Liver (tissue), 8 donors: ENCODE measurements at regions not wholly inside any gene's neighbourhood (a gene's known extent, or its start where the extent isn't known, plus 50 kb on each side); places are given as distances from the start of the nearest gene placed in this dataset.

ENCODE experiments used
- DNase-seq: peaks from one replicate; pipeline ENCODE4 v3.0.0-alpha.2; 2017; ENCODE audit warnings: low spot score
- H3K27ac ChIP-seq, 2 donors: one replicate each; pipeline ENCODE4 v1.7.0; 2013; ENCODE audit warnings: inconsistent platforms in 2 of 2, low read length in 2 of 2, control low read depth in 1 of 2, low read depth in 1 of 2, mild to moderate bottlenecking in 1 of 2
- H3K27me3 ChIP-seq, 4 donors: one replicate each; pipeline versions ENCODE4 v1.6.1 to v1.7.0; 2013; ENCODE audit warnings: low read length in 3 of 4, inconsistent platforms in 1 of 4, mild to moderate bottlenecking in 1 of 4, moderate library complexity in 1 of 4; ENCODE audit not compliant: control insufficient read depth in 4 of 4, insufficient read depth in 4 of 4
- H3K36me3 ChIP-seq, 4 donors: one replicate each; pipeline versions ENCODE4 v1.6.1 to v1.7.0; 2013; ENCODE audit warnings: low read length in 3 of 4, mild to moderate bottlenecking in 3 of 4, low read depth in 1 of 4, moderate library complexity in 1 of 4; ENCODE audit not compliant: control insufficient read depth in 4 of 4, insufficient read depth in 3 of 4
- H3K4me1 ChIP-seq, 4 donors: one replicate each; pipeline versions ENCODE4 v1.6.1 to v1.7.0; 2013; ENCODE audit warnings: low read length in 3 of 4, mild to moderate bottlenecking in 3 of 4, moderate library complexity in 1 of 4; ENCODE audit not compliant: control insufficient read depth in 4 of 4, insufficient read depth in 4 of 4
- H3K4me3 ChIP-seq, 3 donors: one replicate each; pipeline versions ENCODE4 v1.6.1 to v1.7.0; 2013; ENCODE audit warnings: low read length in 3 of 3, control low read depth in 1 of 3, low read depth in 1 of 3, mild to moderate bottlenecking in 1 of 3
- H3K9ac ChIP-seq, 2 donors: one replicate each; pipeline ENCODE4 v1.7.0; 2013; ENCODE audit warnings: low read length in 2 of 2, mild to moderate bottlenecking in 2 of 2, moderate library complexity in 2 of 2, control low read depth in 1 of 2, low read depth in 1 of 2
- H3K9me3 ChIP-seq, 4 donors: one replicate each; pipeline versions ENCODE4 v1.6.1 to v1.7.0; 2013; ENCODE audit warnings: low read length in 3 of 4; ENCODE audit not compliant: control insufficient read depth in 4 of 4
- ATF3 ChIP-seq: IDR thresholded peaks from 2 replicates; pipeline ENCODE4 v1.6.1; 2016; ENCODE audit warnings: antibody characterized with exemption
- CTCF ChIP-seq: fragments of 150-350 bp; IDR thresholded peaks from 2 replicates; pipeline ENCODE4 v1.5.1; 2017; ENCODE audit warnings: improper control_type of control experiment, low read depth, low read length; ENCODE audit not compliant: missing input control
- EGR1 ChIP-seq, 2 donors: IDR thresholded peaks; 2 replicates each; pipeline ENCODE4 v1.6.1; 2016 to 2018; ENCODE audit warnings: antibody characterized with exemption in 2 of 2, low read depth in 2 of 2
- FOXA1 ChIP-seq: IDR thresholded peaks from 2 replicates; pipeline ENCODE4 v1.6.1; 2016; ENCODE audit warnings: antibody characterized with exemption
- FOXA2 ChIP-seq: IDR thresholded peaks from 2 replicates; pipeline ENCODE4 v1.6.1; 2016; ENCODE audit warnings: antibody characterized with exemption
- GABPA ChIP-seq, 2 donors: IDR thresholded peaks in 1 of 2; conservative IDR thresholded peaks in 1 of 2; 2 replicates each; pipeline ENCODE4 v1.6.1; 2016; ENCODE audit warnings: antibody characterized with exemption in 2 of 2, mild to moderate bottlenecking in 1 of 2, moderate library complexity in 1 of 2
- HNF4A ChIP-seq, 2 donors: conservative IDR thresholded peaks; 2 replicates each; pipeline ENCODE4 v1.6.1; 2016; ENCODE audit warnings: antibody characterized with exemption in 2 of 2, mild to moderate bottlenecking in 2 of 2
- HNF4G ChIP-seq: IDR thresholded peaks from 2 replicates; pipeline ENCODE4 v1.6.1; 2016; ENCODE audit warnings: antibody characterized with exemption
- JUND ChIP-seq, 2 donors: IDR thresholded peaks; 2 replicates each; pipeline ENCODE4 v1.6.1; 2016; ENCODE audit warnings: antibody characterized with exemption in 2 of 2
- NR2F2 ChIP-seq: IDR thresholded peaks from 2 replicates; pipeline ENCODE4 v1.6.1; 2016; ENCODE audit warnings: antibody characterized with exemption
- RAD21 ChIP-seq, 2 donors: IDR thresholded peaks; 2 replicates each; pipeline ENCODE4 v1.6.1; 2016; ENCODE audit warnings: antibody characterized with exemption in 2 of 2, mild to moderate bottlenecking in 2 of 2
- RXRA ChIP-seq, 2 donors: IDR thresholded peaks; 2 replicates each; pipeline ENCODE4 v1.6.1; 2017 to 2018; ENCODE audit warnings: antibody characterized with exemption in 2 of 2, mild to moderate bottlenecking in 1 of 2
- SP1 ChIP-seq: IDR thresholded peaks from 2 replicates; pipeline ENCODE4 v1.6.1; 2018; ENCODE audit warnings: antibody characterized with exemption, mild to moderate bottlenecking
- TAF1 ChIP-seq: conservative IDR thresholded peaks from 2 replicates; pipeline ENCODE4 v1.6.1; 2016; ENCODE audit warnings: antibody characterized with exemption, mild to moderate bottlenecking
- YY1 ChIP-seq: IDR thresholded peaks from 2 replicates; pipeline ENCODE4 v1.6.1; 2016; ENCODE audit warnings: antibody characterized with exemption, mild to moderate bottlenecking
- ZBTB33 ChIP-seq: IDR thresholded peaks from 2 replicates; pipeline ENCODE4 v1.6.1; 2016; ENCODE audit warnings: antibody characterized with exemption
- WGBS: extraction: QIAGEN DNeasy Blood & Tissue Kit; methylation state at CpG from one replicate; pipeline ENCODE4 v1.1.7; 2013; 5-methylcytosine and 5-hydroxymethylcytosine counted together
- TF ChIP-seq, protein P1 (sequence below): IDR thresholded peaks from 2 replicates; pipeline ENCODE4 v1.6.1; 2016; ENCODE audit warnings: antibody characterized with exemption
- TF ChIP-seq, protein P2 (sequence below): IDR thresholded peaks from 2 replicates; pipeline ENCODE4 v1.6.1; 2016; ENCODE audit warnings: antibody characterized with exemption, mild to moderate bottlenecking
- donor health status: healthy.
- donor health status: healthy.
- donor health status: healthy.
- donor health status: healthy.
- donor health status: healthy.

GRCh38 chr9:89674667-89675057 is 69.8 kb downstream of the GADD45G start:
- no peaks in the 10 kb centered on the region for H3K27me3 ChIP-seq
- no peaks in the 10 kb centered on the region for H3K9me3 ChIP-seq
- TF ChIP-seq FOXA1 = no peak
- no peak for TF ChIP-seq RAD21 (IDR thresholded peaks at IDR 0.05)
- no peak for TF ChIP-seq HNF4A (conservative IDR thresholded peaks at IDR 0.05)
- no peak for TF ChIP-seq ATF3
- TF ChIP-seq RXRA (IDR thresholded peaks at IDR 0.05) = no peak
- TF ChIP-seq JUND (IDR thresholded peaks at IDR 0.05) = no peak
- no peak for TF ChIP-seq SP1
- TF ChIP-seq, protein P1, sequence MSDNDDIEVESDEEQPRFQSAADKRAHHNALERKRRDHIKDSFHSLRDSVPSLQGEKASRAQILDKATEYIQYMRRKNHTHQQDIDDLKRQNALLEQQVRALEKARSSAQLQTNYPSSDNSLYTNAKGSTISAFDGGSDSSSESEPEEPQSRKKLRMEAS = no peak
- TF ChIP-seq CTCF = no peak
- TF ChIP-seq TAF1 = no peak
- TF ChIP-seq FOXA2 = no peak
- TF ChIP-seq EGR1 (IDR thresholded peaks at IDR 0.05; ENCODE audit: low read depth in 2 of 2) = no peak
- TF ChIP-seq YY1 = no peak
- no peak for TF ChIP-seq NR2F2
- no peak for TF ChIP-seq ZBTB33
- TF ChIP-seq HNF4G = no peak
- TF ChIP-seq, protein P2, sequence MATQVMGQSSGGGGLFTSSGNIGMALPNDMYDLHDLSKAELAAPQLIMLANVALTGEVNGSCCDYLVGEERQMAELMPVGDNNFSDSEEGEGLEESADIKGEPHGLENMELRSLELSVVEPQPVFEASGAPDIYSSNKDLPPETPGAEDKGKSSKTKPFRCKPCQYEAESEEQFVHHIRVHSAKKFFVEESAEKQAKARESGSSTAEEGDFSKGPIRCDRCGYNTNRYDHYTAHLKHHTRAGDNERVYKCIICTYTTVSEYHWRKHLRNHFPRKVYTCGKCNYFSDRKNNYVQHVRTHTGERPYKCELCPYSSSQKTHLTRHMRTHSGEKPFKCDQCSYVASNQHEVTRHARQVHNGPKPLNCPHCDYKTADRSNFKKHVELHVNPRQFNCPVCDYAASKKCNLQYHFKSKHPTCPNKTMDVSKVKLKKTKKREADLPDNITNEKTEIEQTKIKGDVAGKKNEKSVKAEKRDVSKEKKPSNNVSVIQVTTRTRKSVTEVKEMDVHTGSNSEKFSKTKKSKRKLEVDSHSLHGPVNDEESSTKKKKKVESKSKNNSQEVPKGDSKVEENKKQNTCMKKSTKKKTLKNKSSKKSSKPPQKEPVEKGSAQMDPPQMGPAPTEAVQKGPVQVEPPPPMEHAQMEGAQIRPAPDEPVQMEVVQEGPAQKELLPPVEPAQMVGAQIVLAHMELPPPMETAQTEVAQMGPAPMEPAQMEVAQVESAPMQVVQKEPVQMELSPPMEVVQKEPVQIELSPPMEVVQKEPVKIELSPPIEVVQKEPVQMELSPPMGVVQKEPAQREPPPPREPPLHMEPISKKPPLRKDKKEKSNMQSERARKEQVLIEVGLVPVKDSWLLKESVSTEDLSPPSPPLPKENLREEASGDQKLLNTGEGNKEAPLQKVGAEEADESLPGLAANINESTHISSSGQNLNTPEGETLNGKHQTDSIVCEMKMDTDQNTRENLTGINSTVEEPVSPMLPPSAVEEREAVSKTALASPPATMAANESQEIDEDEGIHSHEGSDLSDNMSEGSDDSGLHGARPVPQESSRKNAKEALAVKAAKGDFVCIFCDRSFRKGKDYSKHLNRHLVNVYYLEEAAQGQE = no peak
- no peak for TF ChIP-seq GABPA (IDR thresholded peaks at IDR 0.05 in 1 of 2, conservative IDR thresholded peaks at IDR 0.05 in 1 of 2)
- no peaks in the 10 kb centered on the region for H3K36me3 ChIP-seq
- H3K27ac ChIP-seq = no peak overlapping the region
- peaks cover 16 to 37% (median 24%) of the 10 kb centered on the region in 4 donors for H3K4me1 ChIP-seq
- no peak overlapping the region for H3K4me3 ChIP-seq
- WGBS = 87% methylated on average over 4 of the region's 4 CpGs
- no peak overlapping the region for H3K9ac ChIP-seq
- no peak for DNase-seq
